Osteoblast (primary cell): ENCODE measurements at regions not wholly inside any gene's neighbourhood (a gene's known extent, or its start where the extent isn't known, plus 50 kb on each side); places are given as distances from the start of the nearest gene placed in this dataset.

Experiments used
- DNase-seq: peaks from one replicate; pipeline ENCODE4 v3.0.0; 2011; ENCODE audit warnings: low spot score, mixed read lengths; ENCODE audit not compliant: insufficient read length; ENCODE audit errors: missing footprints
- H2AFZ ChIP-seq: 2 replicates; pipeline ENCODE4 v1.6.0; 2011; ENCODE audit warnings: mild to moderate bottlenecking, low read length
- H3K27ac ChIP-seq: 2 replicates; pipeline ENCODE4 v1.5.1; 2011; ENCODE audit warnings: mild to moderate bottlenecking, low read depth, low read length, moderate library complexity
- H3K27me3 ChIP-seq: 2 replicates; pipeline ENCODE4 v1.6.0; 2012; ENCODE audit warnings: mild to moderate bottlenecking, control low read depth, inconsistent platforms, low read length, moderate library complexity; ENCODE audit not compliant: insufficient read depth
- H3K36me3 ChIP-seq: 2 replicates; pipeline ENCODE4 v1.5.1; 2011; ENCODE audit warnings: mild to moderate bottlenecking, low read length, control low read depth, moderate library complexity; ENCODE audit not compliant: insufficient read depth
- H3K4me1 ChIP-seq: 2 replicates; pipeline ENCODE4 v1.5.1; 2011; ENCODE audit warnings: mild to moderate bottlenecking, low read length, control low read depth, moderate library complexity; ENCODE audit not compliant: insufficient read depth
- H3K4me2 ChIP-seq: 2 replicates; pipeline ENCODE4 v1.6.0; 2011; ENCODE audit warnings: mild to moderate bottlenecking, low read length; ENCODE audit not compliant: insufficient read depth
- H3K4me3 ChIP-seq: fragments of 200-600 bp; sonication (generic); 3 replicates; pipeline ENCODE4 v1.5.1; 2012; ENCODE audit warnings: mild to moderate bottlenecking, low read length, inconsistent platforms; ENCODE audit not compliant: insufficient read depth
- H3K79me2 ChIP-seq: 2 replicates; pipeline ENCODE4 v1.6.0; 2012; ENCODE audit warnings: mild to moderate bottlenecking, low read length, control low read depth, inconsistent platforms; ENCODE audit not compliant: insufficient read depth
- H3K9me3 ChIP-seq: 2 replicates; pipeline ENCODE4 v1.5.1; 2011; ENCODE audit warnings: low read depth, low read length, control low read depth
- H4K20me1 ChIP-seq: 2 replicates; pipeline ENCODE4 v1.6.0; 2012; ENCODE audit warnings: mild to moderate bottlenecking, low read length, control low read depth; ENCODE audit not compliant: insufficient read depth
- TF ChIP-seq, protein P1 (sequence below): IDR thresholded peaks from 2 replicates; pipeline ENCODE4 v1.5.1; 2011; ENCODE audit warnings: mild to moderate bottlenecking, low read depth, low read length, moderate library complexity; ENCODE audit errors: extremely low read depth

DNA sequence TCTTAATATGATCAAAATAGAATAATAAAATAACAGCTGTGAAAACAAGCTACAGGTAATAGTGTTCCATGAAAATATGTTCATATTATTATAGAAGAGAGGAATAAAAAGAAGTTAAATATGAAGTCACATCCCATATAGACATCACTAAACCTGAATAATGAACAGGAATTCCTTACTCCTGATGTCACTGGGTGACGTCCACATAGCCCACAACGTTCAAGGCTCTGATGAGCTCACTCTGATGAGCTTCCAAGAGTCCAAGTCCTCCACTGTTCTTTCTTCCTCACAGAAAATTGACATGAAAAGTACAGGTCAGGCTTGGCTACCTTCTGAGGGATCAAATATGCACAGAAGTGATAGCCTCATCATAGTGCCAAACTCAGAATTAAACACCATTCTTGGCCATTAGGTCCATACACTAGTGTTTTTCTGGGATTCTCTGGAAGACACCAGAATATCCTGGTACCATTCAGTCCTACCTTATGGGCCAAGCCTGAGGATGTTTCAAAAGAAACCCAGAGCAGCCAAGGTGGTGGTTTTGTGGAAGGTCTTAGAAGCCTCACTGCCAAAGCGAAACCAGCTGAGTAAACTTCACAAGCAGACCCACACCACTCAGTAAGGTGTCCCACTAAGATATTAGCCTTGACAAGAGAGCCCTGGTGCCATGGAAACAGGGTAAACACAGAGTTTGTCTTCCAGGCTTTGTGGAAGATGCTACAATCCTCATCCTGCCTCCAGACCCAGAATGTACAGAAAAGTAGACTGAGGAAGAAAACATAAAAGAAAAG is 138.4 kb upstream of the HHIP start:
- Histone ChIP-seq H4K20me1 (no peaks in the 10 kb centered on the region), H3K4me1 (no peaks in the 10 kb centered on the region), H3K27me3 (no peaks in the 10 kb centered on the region), H3K9me3 (no peaks in the 10 kb centered on the region), H2AFZ (no peak overlapping the region), H3K4me3 (no peak overlapping the region), H3K4me2 (no peak overlapping the region), H3K27ac (no peak overlapping the region), H3K36me3 (no peaks in the 10 kb centered on the region), H3K79me2 (no peaks in the 10 kb centered on the region)
- no peak for DNase-seq
- TF ChIP-seq, protein P1, sequence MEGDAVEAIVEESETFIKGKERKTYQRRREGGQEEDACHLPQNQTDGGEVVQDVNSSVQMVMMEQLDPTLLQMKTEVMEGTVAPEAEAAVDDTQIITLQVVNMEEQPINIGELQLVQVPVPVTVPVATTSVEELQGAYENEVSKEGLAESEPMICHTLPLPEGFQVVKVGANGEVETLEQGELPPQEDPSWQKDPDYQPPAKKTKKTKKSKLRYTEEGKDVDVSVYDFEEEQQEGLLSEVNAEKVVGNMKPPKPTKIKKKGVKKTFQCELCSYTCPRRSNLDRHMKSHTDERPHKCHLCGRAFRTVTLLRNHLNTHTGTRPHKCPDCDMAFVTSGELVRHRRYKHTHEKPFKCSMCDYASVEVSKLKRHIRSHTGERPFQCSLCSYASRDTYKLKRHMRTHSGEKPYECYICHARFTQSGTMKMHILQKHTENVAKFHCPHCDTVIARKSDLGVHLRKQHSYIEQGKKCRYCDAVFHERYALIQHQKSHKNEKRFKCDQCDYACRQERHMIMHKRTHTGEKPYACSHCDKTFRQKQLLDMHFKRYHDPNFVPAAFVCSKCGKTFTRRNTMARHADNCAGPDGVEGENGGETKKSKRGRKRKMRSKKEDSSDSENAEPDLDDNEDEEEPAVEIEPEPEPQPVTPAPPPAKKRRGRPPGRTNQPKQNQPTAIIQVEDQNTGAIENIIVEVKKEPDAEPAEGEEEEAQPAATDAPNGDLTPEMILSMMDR: no peak

DNA sequence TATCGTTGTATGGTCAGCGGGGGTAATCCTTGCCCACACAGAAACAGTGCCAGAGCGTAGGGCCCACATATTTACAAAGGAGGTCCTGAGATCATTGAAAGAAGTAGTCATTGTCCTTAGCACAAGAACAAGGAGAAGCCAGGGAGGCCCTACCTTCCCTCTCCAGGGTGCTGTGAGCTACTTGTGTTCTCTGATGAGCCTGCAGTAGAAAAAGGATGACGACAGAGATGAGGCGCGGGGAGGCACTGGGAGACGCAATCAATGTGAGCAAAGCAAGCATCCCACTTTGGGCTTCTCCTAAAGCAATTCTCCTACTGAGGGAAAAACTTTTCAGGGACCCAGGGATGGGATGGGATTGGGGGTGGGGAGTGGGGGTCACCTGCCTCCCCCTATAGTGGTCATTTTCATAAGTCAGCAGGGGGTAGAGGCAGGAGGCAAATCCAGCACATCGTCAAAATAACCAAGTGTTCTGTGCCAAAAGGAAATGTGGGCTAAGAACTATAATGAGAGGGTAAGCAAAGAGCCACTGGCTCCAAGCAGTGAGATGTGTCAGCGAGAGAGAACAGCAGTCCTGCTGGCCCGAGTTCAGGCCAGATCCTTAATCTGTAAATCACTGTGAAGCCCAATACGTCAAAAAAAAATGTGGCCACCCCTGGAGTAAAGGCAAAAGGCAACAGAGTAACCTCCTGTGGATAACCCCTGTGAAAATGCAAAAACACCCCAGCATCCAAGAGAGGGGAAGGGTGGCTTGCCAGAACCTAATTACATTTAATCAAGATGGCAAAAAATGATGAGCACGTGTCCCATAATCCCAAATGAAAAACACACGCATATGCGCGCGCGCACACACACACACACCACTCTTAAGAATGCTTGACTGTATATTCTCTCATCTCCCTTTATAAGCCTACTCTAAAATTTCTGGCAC is 136.6 kb upstream of the HHIP start:
- Histone ChIP-seq H3K4me1 (no peaks in the 10 kb centered on the region), H3K9me3 (no peaks in the 10 kb centered on the region), H2AFZ (no peak overlapping the region), H3K4me2 (no peak overlapping the region), H3K79me2 (no peaks in the 10 kb centered on the region), H3K4me3 (no peak overlapping the region), H3K27ac (no peak overlapping the region), H3K27me3 (no peaks in the 10 kb centered on the region), H4K20me1 (no peaks in the 10 kb centered on the region), H3K36me3 (no peaks in the 10 kb centered on the region)
- no peak for DNase-seq
- TF ChIP-seq, protein P1: no peak

DNA sequence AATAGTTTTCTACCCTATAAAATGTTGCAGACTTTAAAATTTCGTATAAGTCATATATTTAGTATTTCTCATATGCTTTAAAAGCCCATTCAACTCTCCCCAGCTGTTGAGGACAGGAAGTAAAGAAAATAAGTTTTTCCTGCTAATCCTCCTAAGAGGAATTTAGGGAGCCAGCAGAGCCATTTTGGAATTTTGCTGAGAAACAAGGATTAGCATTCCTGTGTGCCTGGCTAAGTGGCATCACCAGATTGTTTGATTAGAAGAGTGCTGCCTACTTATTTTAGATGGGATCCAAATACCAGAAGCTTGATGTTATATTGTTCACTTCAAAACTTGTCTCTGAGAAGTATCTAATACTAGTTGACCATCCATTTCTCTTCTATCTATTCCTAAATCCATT is 131.2 kb upstream of the HHIP start:
- no peaks in the 10 kb centered on the region for H3K9me3 ChIP-seq
- TF ChIP-seq, protein P1: no peak
- H3K36me3 ChIP-seq: no peaks in the 10 kb centered on the region
- H3K4me2 ChIP-seq: no peak overlapping the region
- DNase-seq: no peak
- H3K4me1 ChIP-seq: no peaks in the 10 kb centered on the region
- no peak overlapping the region for H2AFZ ChIP-seq
- H3K79me2 ChIP-seq: no peaks in the 10 kb centered on the region
- no peaks in the 10 kb centered on the region for H4K20me1 ChIP-seq
- no peak overlapping the region for H3K4me3 ChIP-seq
- no peaks in the 10 kb centered on the region for H3K27me3 ChIP-seq
- no peak overlapping the region for H3K27ac ChIP-seq
